ENCODE measurements at regions not wholly inside any gene's neighbourhood (a gene's known extent, or its start where the extent isn't known, plus 50 kb on each side); places are given as distances from the start of the nearest gene placed in this dataset.

DNA sequence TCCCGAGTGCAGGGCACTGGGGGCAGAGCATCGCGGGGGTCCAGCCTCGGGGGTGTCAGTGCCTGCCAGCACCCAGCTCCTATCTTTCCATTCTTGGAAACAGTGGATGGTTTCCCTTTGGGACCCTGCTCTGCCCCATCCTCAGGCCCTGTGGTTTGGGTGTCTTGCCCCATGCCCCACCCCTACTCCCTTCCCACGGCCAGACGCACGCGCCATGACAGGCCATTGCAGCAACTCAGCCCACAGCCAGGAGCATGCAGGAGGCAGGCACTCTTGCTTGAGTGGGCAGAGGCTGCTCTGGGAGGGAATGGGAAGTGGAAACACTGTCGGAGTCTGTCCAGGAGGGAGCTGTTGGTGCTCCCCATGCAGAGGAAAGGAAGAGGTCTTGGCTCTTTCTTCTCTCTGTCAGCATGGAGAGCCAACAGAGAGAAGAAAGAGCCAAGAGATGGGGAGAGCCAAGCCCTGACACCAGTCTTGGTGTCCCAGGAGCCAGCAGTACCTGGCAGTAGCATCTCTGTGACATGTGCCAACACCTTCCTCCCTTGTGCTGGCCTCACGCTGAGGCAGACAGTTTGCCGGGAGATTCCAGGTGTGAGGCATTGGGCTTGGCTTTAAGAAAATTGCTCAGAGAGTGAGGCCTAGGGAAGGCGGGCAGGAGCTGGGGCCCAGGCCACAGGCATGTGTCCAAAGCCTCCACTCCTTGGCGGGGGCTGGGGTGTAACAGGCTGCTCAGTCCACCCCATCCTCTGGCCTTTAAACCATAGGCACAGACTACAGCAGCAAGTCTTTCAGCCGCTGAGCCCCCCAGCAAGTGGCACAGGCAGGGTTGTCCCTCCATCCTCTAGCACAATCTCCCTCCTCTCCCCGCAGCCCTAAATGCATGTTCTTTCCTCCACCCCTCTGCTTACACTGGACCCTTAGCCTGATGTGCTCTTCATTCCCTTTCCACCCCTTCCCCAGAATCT, 86.7 kb upstream of the UQCRFS1 start:
- FAIRE-seq, result no peak
- no peak for DNase-seq (ENCODE audit: insufficient read length, low spot score)
- TF ChIP-seq POU2F2 (IDR thresholded peaks at IDR 0.05; ENCODE audit: low read depth, low read length) (no peak), POLR2AphosphoS5 (IDR thresholded peaks at IDR 0.05; ENCODE audit: low read depth, low read length) (no peak), SPI1 (IDR thresholded peaks at IDR 0.05; ENCODE audit: low read depth, low read length) (no peak), PAX5 (IDR thresholded peaks at IDR 0.05; ENCODE audit: insufficient read depth, low read length, severe bottlenecking) (no peak), TAF1 (IDR thresholded peaks at IDR 0.05; ENCODE audit: low read depth, low read length) (no peak), POLR2A (IDR thresholded peaks at IDR 0.05; ENCODE audit: low read depth, low read length) (no peak)

DNA sequence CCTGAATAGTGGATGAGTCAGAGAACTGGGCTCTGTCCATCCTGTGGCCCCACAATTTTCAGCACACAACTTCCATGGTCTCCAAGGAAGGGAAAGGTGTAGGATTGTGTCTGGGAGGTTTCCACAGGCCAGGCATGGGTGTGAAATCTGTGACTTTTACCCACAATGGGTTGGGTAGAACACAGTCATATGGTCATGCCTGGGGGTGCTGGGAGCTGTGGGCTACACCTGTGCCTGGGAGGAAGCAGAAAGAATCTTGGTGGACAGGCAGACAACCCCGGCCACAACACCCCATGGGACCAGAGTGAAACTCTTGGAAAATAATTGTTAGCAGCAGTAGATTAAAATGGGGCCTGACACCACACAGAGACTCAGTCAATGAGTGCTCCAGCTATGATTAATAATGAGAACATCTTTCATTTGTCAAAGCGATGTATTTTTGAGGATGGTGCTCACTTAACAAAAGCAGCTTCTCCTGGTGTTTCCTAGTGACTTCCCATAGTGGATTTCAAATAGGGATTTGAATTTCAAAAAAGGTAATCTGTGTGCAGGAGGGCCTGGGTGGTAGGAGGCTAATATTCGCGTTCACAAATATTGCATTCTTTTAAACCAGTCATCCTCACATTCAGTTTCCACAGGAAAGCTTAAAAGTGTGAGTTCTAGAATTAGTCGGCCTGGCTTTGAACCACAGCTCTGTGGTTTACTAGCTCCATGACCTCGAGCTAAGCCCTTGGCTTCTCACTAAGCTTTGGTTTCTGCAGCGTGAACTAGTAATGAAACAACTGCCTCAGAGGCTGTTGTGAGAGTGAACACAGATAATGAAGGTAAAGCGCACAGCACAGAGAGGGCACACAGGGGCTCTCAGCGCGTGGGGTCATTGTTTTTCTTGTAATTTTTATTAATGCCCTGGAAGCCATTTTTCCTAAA, 89.3 kb upstream of the UQCRFS1 start:
- TF ChIP-seq PAX5 (IDR thresholded peaks at IDR 0.05; ENCODE audit: insufficient read depth, low read length, severe bottlenecking) (no peak), POLR2AphosphoS5 (IDR thresholded peaks at IDR 0.05; ENCODE audit: low read depth, low read length) (no peak), TAF1 (IDR thresholded peaks at IDR 0.05; ENCODE audit: low read depth, low read length) (no peak), SPI1 (IDR thresholded peaks at IDR 0.05; ENCODE audit: low read depth, low read length) (no peak), POU2F2 (IDR thresholded peaks at IDR 0.05; ENCODE audit: low read depth, low read length) (no peak), POLR2A (IDR thresholded peaks at IDR 0.05; ENCODE audit: low read depth, low read length) (no peak)
- no peak for FAIRE-seq
- DNase-seq (ENCODE audit: insufficient read length, low spot score), result no peak

DNA sequence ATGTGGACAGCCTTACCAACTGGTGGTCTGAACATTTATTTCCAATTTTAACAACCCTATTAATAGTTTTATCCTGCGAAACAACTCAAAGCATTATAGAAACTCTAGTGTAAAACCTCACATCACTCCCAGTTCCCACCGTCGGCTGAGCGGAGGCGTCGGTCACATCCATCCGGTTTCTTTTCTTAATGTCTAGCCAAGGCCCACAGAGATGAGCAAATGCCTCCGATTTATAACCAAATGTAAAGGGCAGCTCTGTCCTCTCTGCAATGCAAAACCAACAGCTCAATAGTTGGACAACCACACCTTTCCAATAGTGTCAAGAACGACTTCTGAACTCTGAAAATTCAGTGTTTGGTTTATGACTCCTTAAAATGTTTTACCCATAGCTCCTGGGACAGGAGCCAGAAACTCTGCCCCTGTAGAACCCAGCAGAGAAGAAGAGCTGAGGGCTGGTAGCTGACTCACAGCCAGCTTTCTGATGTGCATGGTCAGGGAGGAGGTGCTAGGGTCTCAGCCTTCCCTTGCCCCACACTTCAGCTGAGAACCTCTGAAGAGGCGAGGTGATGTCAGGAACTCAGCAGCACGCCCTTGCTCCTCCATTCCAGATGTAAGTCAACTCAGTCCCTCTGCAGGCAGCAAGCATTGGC, 90.2 kb upstream of the UQCRFS1 start:
- no peak for TF ChIP-seq SPI1 (IDR thresholded peaks at IDR 0.05; ENCODE audit: low read depth, low read length)
- TF ChIP-seq PAX5 (IDR thresholded peaks at IDR 0.05; ENCODE audit: insufficient read depth, low read length, severe bottlenecking), result no peak
- no peak for TF ChIP-seq POU2F2 (IDR thresholded peaks at IDR 0.05; ENCODE audit: low read depth, low read length)
- no peak for TF ChIP-seq POLR2A (IDR thresholded peaks at IDR 0.05; ENCODE audit: low read depth, low read length)
- TF ChIP-seq TAF1 (IDR thresholded peaks at IDR 0.05; ENCODE audit: low read depth, low read length), result no peak
- TF ChIP-seq POLR2AphosphoS5 (IDR thresholded peaks at IDR 0.05; ENCODE audit: low read depth, low read length), result no peak
- FAIRE-seq (no peak), DNase-seq (ENCODE audit: insufficient read length, low spot score) (no peak)

DNA sequence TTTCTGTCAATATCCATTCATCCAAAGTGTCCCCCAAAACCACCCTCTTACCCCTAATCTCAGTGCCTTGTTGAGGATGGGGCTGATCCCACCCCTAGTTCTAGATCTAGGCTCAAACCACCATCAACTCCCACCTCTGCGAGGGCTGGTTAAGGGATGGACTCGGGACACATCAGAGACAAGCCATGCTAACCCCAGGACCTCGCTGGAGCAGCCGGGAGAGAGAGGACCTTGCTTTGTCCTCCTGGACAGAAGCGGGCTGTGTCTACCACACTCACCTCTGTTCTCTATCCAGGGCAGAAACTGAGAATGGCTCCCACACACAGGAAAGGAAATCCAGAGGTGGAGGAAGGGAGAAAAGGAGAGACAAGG, 90.8 kb upstream of the UQCRFS1 start:
- no peak for TF ChIP-seq TAF1 (IDR thresholded peaks at IDR 0.05; ENCODE audit: low read depth, low read length)
- TF ChIP-seq SPI1 (IDR thresholded peaks at IDR 0.05; ENCODE audit: low read depth, low read length), result no peak
- no peak for TF ChIP-seq POLR2A (IDR thresholded peaks at IDR 0.05; ENCODE audit: low read depth, low read length)
- no peak for TF ChIP-seq PAX5 (IDR thresholded peaks at IDR 0.05; ENCODE audit: insufficient read depth, low read length, severe bottlenecking)
- no peak for TF ChIP-seq POU2F2 (IDR thresholded peaks at IDR 0.05; ENCODE audit: low read depth, low read length)
- no peak for TF ChIP-seq POLR2AphosphoS5 (IDR thresholded peaks at IDR 0.05; ENCODE audit: low read depth, low read length)
- DNase-seq (ENCODE audit: insufficient read length, low spot score) (no peak), FAIRE-seq (no peak)

DNA sequence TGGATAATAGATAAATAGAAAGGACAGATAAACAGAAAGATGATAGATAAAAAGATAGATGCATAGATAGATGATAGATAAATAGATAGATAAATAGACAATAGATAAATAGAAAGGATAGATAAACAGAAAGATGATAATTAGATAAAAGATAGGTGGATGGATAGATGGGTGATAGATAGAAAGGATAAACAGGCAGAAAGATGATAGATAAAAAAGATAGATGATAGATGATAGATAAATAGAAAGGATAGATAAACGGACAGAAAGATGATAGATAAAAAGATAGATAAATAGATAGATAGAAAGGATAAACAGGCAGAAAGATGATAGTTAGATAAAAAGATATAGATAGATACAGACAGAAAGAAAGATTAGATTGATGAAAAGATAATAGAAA, 92.3 kb upstream of the UQCRFS1 start:
- no peak for FAIRE-seq
- DNase-seq (ENCODE audit: insufficient read length, low spot score), result no peak
- TF ChIP-seq POU2F2 (IDR thresholded peaks at IDR 0.05; ENCODE audit: low read depth, low read length), result no peak
- no peak for TF ChIP-seq POLR2A (IDR thresholded peaks at IDR 0.05; ENCODE audit: low read depth, low read length)
- no peak for TF ChIP-seq PAX5 (IDR thresholded peaks at IDR 0.05; ENCODE audit: insufficient read depth, low read length, severe bottlenecking)
- no peak for TF ChIP-seq POLR2AphosphoS5 (IDR thresholded peaks at IDR 0.05; ENCODE audit: low read depth, low read length)
- no peak for TF ChIP-seq SPI1 (IDR thresholded peaks at IDR 0.05; ENCODE audit: low read depth, low read length)
- no peak for TF ChIP-seq TAF1 (IDR thresholded peaks at IDR 0.05; ENCODE audit: low read depth, low read length)

DNA sequence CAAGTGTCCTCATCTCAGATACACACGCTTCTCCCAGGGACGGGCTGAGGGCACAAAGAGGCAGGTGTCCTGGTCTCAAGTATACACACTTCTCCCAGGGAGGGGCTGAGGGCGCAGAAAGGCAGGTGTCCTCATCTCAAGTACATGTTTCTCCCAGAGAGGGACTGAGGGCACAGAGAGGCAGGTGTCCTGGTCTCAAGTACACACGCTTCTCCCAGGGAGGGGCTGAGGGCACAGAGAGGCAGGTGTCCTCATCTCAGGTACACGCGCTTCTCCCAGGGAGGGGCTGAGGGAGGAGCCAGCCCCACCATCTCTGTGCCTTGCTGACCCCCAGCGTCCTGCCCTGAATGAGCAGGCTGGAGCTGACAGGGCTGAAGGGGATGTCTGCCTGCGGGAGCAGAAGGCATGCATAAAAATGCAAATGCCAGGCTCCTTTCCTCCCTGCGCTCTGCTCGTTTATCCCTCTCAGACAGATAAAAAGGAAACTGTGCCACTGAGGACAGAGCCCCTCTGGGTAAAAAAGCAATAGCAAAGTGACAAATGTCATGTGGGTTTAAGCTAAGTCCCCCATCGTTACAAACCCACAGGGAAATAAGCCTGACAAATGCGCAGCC, 96.1 kb upstream of the UQCRFS1 start:
- TF ChIP-seq POU2F2 (IDR thresholded peaks at IDR 0.05; ENCODE audit: low read depth, low read length) (no peak), POLR2AphosphoS5 (IDR thresholded peaks at IDR 0.05; ENCODE audit: low read depth, low read length) (no peak), POLR2A (IDR thresholded peaks at IDR 0.05; ENCODE audit: low read depth, low read length) (no peak), PAX5 (IDR thresholded peaks at IDR 0.05; ENCODE audit: insufficient read depth, low read length, severe bottlenecking) (no peak), TAF1 (IDR thresholded peaks at IDR 0.05; ENCODE audit: low read depth, low read length) (no peak), SPI1 (IDR thresholded peaks at IDR 0.05; ENCODE audit: low read depth, low read length) (no peak)
- DNase-seq (ENCODE audit: insufficient read length, low spot score) (no peak), FAIRE-seq (no peak)

DNA sequence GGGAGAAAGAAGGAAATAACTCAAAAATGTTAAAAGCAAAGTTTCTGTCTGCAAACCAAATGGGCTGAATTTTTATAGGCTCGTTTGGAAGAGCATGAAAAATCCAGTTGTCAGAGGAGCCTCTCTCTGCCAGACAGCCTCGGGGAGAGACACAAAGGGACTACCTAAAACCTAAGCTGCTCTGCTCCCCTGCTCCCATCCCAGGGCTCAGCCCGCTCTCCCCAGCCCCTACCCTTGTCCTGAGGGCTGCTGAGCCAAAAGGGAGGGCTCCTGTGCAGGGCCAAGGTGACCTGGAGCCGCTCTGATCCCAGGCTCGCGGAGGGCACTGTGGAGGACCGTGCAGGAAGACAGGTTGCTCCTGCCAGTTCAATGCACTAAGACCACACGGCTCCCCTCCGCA, 96.7 kb upstream of the UQCRFS1 start:
- TF ChIP-seq PAX5 (IDR thresholded peaks at IDR 0.05; ENCODE audit: insufficient read depth, low read length, severe bottlenecking), result no peak
- TF ChIP-seq POLR2A (IDR thresholded peaks at IDR 0.05; ENCODE audit: low read depth, low read length), result no peak
- no peak for TF ChIP-seq SPI1 (IDR thresholded peaks at IDR 0.05; ENCODE audit: low read depth, low read length)
- TF ChIP-seq TAF1 (IDR thresholded peaks at IDR 0.05; ENCODE audit: low read depth, low read length), result no peak
- TF ChIP-seq POLR2AphosphoS5 (IDR thresholded peaks at IDR 0.05; ENCODE audit: low read depth, low read length), result no peak
- no peak for TF ChIP-seq POU2F2 (IDR thresholded peaks at IDR 0.05; ENCODE audit: low read depth, low read length)
- FAIRE-seq (no peak), DNase-seq (ENCODE audit: insufficient read length, low spot score) (no peak)

DNA sequence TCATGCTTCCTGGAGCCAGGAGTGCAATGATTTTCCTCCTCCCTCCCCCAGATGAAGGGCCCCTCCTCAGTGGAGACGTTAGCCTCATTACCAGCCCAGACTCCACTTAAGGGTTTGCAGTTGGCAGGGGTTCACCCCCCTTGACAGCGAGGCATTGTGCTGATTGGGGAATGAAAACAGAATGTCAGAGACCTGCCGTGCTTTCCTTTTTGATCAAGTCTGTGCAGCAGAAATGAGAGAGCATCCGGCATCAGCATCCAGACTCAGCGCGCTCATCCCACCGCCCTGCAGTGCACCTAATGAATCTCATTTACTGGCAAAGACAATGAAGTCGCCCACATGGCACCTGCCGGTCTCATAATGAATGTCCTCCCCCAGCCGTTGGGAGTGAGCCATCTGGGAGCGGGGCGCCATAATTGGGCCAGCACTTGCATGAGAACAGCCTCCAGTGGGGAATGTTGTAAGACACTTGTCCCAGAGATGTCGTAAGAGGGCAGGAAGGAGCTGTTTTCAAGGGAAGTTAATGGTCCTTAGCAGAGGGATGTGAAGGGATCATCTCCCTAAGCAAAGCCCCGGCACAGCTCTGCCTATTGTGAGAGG, 98.3 kb upstream of the UQCRFS1 start:
- TF ChIP-seq POLR2A (IDR thresholded peaks at IDR 0.05; ENCODE audit: low read depth, low read length), result no peak
- no peak for TF ChIP-seq PAX5 (IDR thresholded peaks at IDR 0.05; ENCODE audit: insufficient read depth, low read length, severe bottlenecking)
- no peak for TF ChIP-seq TAF1 (IDR thresholded peaks at IDR 0.05; ENCODE audit: low read depth, low read length)
- no peak for TF ChIP-seq POU2F2 (IDR thresholded peaks at IDR 0.05; ENCODE audit: low read depth, low read length)
- TF ChIP-seq SPI1 (IDR thresholded peaks at IDR 0.05; ENCODE audit: low read depth, low read length), result no peak
- TF ChIP-seq POLR2AphosphoS5 (IDR thresholded peaks at IDR 0.05; ENCODE audit: low read depth, low read length), result no peak
- FAIRE-seq (no peak), DNase-seq (ENCODE audit: insufficient read length, low spot score) (no peak)
